ENCODE measurements at regions not wholly inside any gene's neighbourhood (a gene's known extent, or its start where the extent isn't known, plus 50 kb on each side); places are given as distances from the start of the nearest gene placed in this dataset.

DNA sequence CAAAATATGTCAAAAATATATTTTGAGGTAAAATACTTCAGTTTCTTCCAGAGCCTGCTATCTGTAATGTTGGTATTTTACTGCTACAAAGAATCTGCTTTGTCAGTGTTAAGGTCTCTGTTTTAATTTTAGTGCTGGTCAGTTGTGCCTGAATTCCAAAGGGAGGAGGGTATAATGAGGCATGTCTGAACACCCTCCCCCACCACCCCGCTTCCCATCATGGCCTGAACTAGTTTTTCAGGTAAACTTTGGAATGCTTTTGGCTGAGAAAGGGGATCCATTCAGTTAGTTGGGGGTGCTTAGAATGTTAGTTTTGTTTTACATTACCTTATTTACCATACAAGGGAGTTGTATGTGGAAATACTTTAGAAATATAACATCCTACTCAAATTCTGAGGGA is 158.5 kb downstream of the MID1IP1 start:
- TF ChIP-seq FOXM1 (IDR thresholded peaks at IDR 0.05; ENCODE audit: borderline replicate concordance, low read depth), result no peak

DNA sequence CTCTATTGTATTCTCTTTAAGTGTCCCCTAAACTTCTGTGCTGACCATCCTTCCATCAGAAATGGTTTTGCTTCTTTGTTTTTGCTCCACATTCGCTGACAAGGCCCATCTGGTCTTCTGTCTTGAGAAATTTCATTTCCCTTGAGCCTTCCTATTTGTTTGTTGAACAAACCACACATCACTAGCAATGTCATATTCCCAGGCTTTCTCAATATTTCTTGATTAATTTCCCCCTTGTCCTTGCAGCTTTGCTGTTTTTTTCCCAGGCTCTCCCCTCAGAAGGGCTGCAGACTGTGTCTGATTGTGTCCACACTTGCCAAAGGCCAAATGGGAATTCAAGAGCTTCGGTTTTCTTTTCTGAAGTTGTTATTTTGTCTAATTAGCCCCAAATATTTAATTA is 158.9 kb downstream of the MID1IP1 start:
- TF ChIP-seq TAF1 (IDR thresholded peaks at IDR 0.05; ENCODE audit: low read depth), result no peak
- TF ChIP-seq EGR1 (IDR thresholded peaks at IDR 0.05), result no peak
- no peak for TF ChIP-seq RAD21 (IDR thresholded peaks at IDR 0.05; ENCODE audit: low read depth)
- no peak for TF ChIP-seq CREB1 (IDR thresholded peaks at IDR 0.05; ENCODE audit: low read depth)
- TF ChIP-seq, protein P1, sequence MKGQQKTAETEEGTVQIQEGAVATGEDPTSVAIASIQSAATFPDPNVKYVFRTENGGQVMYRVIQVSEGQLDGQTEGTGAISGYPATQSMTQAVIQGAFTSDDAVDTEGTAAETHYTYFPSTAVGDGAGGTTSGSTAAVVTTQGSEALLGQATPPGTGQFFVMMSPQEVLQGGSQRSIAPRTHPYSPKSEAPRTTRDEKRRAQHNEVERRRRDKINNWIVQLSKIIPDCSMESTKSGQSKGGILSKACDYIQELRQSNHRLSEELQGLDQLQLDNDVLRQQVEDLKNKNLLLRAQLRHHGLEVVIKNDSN (IDR thresholded peaks at IDR 0.05), result no peak
- no peak for TF ChIP-seq NFIC (IDR thresholded peaks at IDR 0.05)
- no peak for TF ChIP-seq FOXM1 (IDR thresholded peaks at IDR 0.05; ENCODE audit: borderline replicate concordance, low read depth)
- TF ChIP-seq TEAD4 (IDR thresholded peaks at IDR 0.05), result no peak
- TF ChIP-seq, protein P2, sequence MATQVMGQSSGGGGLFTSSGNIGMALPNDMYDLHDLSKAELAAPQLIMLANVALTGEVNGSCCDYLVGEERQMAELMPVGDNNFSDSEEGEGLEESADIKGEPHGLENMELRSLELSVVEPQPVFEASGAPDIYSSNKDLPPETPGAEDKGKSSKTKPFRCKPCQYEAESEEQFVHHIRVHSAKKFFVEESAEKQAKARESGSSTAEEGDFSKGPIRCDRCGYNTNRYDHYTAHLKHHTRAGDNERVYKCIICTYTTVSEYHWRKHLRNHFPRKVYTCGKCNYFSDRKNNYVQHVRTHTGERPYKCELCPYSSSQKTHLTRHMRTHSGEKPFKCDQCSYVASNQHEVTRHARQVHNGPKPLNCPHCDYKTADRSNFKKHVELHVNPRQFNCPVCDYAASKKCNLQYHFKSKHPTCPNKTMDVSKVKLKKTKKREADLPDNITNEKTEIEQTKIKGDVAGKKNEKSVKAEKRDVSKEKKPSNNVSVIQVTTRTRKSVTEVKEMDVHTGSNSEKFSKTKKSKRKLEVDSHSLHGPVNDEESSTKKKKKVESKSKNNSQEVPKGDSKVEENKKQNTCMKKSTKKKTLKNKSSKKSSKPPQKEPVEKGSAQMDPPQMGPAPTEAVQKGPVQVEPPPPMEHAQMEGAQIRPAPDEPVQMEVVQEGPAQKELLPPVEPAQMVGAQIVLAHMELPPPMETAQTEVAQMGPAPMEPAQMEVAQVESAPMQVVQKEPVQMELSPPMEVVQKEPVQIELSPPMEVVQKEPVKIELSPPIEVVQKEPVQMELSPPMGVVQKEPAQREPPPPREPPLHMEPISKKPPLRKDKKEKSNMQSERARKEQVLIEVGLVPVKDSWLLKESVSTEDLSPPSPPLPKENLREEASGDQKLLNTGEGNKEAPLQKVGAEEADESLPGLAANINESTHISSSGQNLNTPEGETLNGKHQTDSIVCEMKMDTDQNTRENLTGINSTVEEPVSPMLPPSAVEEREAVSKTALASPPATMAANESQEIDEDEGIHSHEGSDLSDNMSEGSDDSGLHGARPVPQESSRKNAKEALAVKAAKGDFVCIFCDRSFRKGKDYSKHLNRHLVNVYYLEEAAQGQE (IDR thresholded peaks at IDR 0.05; ENCODE audit: low read depth), result no peak
- TF ChIP-seq ZBTB7A (IDR thresholded peaks at IDR 0.05; ENCODE audit: low read depth), result no peak
- TF ChIP-seq TCF12 (IDR thresholded peaks at IDR 0.05; ENCODE audit: low read depth), result no peak
- TF ChIP-seq EP300 (IDR thresholded peaks at IDR 0.05; ENCODE audit: borderline replicate concordance), result no peak
- no peak for TF ChIP-seq YY1 (IDR thresholded peaks at IDR 0.05; ENCODE audit: low read depth)
- TF ChIP-seq, protein P3, sequence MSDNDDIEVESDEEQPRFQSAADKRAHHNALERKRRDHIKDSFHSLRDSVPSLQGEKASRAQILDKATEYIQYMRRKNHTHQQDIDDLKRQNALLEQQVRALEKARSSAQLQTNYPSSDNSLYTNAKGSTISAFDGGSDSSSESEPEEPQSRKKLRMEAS (IDR thresholded peaks at IDR 0.05), result no peak
- no peak for TF ChIP-seq CEBPB (IDR thresholded peaks at IDR 0.05)

DNA sequence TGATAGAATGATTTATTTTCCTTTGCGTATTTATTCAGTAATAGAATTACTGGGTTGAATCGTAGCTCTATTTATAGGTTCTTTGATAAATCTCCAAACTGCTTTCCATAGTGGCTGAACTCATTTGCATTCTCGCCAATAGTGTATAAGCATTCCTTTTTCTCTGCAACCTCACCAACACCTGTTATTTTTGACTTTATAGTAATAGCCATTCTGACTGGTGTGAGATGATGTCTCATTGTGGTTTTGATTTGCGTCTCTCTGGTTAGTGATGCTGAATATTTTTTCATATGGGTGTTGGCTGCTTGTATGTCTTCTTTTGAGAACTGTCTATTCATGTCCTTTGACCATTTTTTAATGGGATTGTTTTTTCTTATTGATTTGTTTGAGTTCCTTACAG is 160.7 kb downstream of the MID1IP1 start:
- TF ChIP-seq CREB1 (IDR thresholded peaks at IDR 0.05; ENCODE audit: low read depth) (no peak), TAF1 (IDR thresholded peaks at IDR 0.05; ENCODE audit: low read depth) (no peak), YY1 (IDR thresholded peaks at IDR 0.05; ENCODE audit: low read depth) (no peak), RAD21 (IDR thresholded peaks at IDR 0.05; ENCODE audit: low read depth) (no peak), TCF12 (IDR thresholded peaks at IDR 0.05; ENCODE audit: low read depth) (no peak), FOXM1 (IDR thresholded peaks at IDR 0.05; ENCODE audit: borderline replicate concordance, low read depth) (no peak), EGR1 (IDR thresholded peaks at IDR 0.05) (no peak), ZBTB7A (IDR thresholded peaks at IDR 0.05; ENCODE audit: low read depth) (no peak), NFIC (IDR thresholded peaks at IDR 0.05) (no peak)
- TF ChIP-seq, protein P1 (IDR thresholded peaks at IDR 0.05), result no peak

DNA sequence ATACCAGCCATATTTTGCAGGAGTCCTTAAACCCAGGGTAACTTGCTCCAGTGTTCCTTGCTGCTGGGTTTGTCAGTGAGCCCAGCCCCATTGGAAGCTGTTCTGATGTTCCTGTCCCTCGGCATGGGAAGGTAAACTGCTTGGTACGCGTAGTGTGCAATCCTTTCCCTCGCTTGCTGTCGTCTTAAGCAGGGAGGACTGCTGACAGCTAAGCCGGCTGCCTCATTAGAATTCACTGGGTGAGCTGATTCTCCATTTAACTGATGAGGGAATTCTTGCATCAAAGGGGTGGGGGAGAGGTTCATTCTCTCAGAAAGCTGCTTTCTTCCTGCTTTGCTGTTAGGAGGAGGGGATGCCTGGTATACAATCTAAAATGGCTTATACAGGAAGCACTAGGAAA is 164.6 kb downstream of the MID1IP1 start:
- TF ChIP-seq, protein P2 (IDR thresholded peaks at IDR 0.05; ENCODE audit: low read depth), result no peak
- TF ChIP-seq, protein P3 (IDR thresholded peaks at IDR 0.05), result no peak
- TF ChIP-seq TAF1 (IDR thresholded peaks at IDR 0.05; ENCODE audit: low read depth) (no peak), NFIC (IDR thresholded peaks at IDR 0.05) (no peak), EGR1 (IDR thresholded peaks at IDR 0.05) (no peak), ZBTB7A (IDR thresholded peaks at IDR 0.05; ENCODE audit: low read depth) (no peak)

DNA sequence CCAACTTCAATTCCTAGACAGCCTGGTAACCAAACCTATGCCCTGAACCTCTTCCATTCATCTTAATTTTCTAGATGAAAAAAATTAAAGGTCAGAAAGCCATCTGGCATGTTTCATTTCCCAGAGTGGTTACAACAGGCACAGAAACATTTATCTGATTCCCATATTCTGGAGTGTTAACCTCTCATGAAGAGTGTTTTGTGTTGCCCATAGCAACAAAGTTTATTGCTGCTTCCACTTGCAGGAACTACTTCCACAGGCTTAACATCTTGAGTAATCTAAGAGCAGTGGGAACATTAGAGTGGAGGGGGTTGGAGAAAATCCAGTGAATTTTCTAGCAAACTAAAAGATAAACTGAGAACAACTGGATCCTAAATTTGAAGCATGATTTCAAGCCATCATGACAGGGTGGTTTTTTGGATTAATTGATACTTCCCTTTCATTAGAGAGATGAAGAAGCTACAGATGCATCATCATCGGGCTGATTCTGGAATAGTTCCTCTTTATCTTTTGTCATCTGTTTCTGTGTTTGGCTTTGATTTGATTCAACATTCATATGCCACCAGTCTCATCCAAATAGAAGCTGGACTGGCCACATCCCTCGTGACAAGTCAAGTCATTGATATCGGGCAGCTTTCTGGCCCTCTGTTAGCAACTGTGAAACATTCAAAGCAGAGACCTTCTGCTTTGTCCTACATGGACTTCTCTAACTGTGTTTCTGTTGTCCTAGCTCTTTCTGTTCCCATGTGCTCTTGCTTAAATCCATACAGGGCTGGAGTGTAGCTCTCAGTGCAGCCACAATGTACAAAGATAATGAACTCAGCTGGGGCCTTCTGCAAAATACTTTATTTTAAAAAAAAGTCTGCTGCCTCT is 167.3 kb downstream of the MID1IP1 start:
- no peak for TF ChIP-seq TAF1 (IDR thresholded peaks at IDR 0.05; ENCODE audit: low read depth)
- no peak for TF ChIP-seq TEAD4 (IDR thresholded peaks at IDR 0.05)
- no peak for TF ChIP-seq CEBPB (IDR thresholded peaks at IDR 0.05)
- no peak for TF ChIP-seq ZBTB7A (IDR thresholded peaks at IDR 0.05; ENCODE audit: low read depth)
- TF ChIP-seq FOXM1 (IDR thresholded peaks at IDR 0.05; ENCODE audit: borderline replicate concordance, low read depth), result no peak
- no peak for TF ChIP-seq CREB1 (IDR thresholded peaks at IDR 0.05; ENCODE audit: low read depth)
- TF ChIP-seq, protein P3 (IDR thresholded peaks at IDR 0.05), result no peak

DNA sequence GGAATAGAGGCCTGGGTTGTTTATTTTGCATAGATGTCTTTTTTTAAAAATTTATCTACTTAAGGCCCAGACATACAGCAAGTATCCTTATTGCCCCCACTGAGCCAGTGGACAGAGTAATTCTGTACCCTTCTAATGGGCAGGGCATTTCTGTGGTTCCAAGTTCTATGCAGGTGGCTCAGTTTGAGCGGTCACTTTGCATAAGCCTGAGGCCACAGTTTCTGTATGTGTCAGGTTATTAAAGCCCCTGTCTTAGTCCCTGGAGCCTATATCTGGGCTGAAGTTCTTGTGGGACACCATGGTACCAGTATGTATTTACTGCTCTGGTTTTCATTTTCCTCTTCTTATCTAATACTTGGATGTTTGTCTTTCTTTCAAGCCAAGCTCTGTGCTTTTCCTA is 168.8 kb downstream of the MID1IP1 start:
- TF ChIP-seq, protein P1 (IDR thresholded peaks at IDR 0.05), result no peak
- TF ChIP-seq TCF12 (IDR thresholded peaks at IDR 0.05; ENCODE audit: low read depth), result no peak
- TF ChIP-seq RAD21 (IDR thresholded peaks at IDR 0.05; ENCODE audit: low read depth), result no peak
- TF ChIP-seq CREB1 (IDR thresholded peaks at IDR 0.05; ENCODE audit: low read depth), result no peak
- TF ChIP-seq EP300 (IDR thresholded peaks at IDR 0.05; ENCODE audit: borderline replicate concordance), result no peak
- TF ChIP-seq, protein P2 (IDR thresholded peaks at IDR 0.05; ENCODE audit: low read depth), result no peak
- TF ChIP-seq ZBTB7A (IDR thresholded peaks at IDR 0.05; ENCODE audit: low read depth), result no peak
- TF ChIP-seq, protein P3 (IDR thresholded peaks at IDR 0.05), result no peak
- no peak for TF ChIP-seq NFIC (IDR thresholded peaks at IDR 0.05)

All from Ishikawa (cell line).